ENCODE measurements at regions not wholly inside any gene's neighbourhood (a gene's known extent, or its start where the extent isn't known, plus 50 kb on each side); places are given as distances from the start of the nearest gene placed in this dataset.
"Not testable (repeated sequence)": the region's sequence is repeated elsewhere in the genome, so short reads cannot be mapped to it uniquely, and the experiment has no call there.

DNA sequence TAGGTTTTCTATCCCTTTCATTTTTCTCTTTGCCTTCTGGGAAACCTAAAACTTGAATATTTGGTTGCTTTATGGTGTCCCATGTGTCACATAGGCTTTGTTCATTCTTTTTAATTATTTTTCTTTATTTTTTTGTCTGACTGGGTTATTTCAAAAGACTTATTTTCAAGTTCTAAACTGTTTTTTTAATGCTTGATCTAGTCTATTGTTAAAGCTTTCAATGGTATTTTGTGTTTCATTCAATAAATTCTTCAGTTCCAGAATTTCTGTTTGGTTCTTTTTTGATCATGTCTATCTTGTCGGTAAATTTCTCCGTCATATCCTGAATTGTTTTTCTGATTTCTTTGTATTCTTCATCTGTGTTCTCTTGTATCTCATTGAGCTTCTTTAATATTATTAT lies 86.8 kb downstream of the NPS start:
- WGBS (ENCODE audit: insufficient coverage, low coverage, low lambda C conversion rate, missing lambda C conversion rate), result 86% methylated on average over 2 of the region's 2 CpGs
- H3K9me3 ChIP-seq, result peaks cover 0 to 8% (median 0%) of the 10 kb centered on the region in 4 donors
- intact Hi-C loops (cut with DNase I), result no loop called here
- no peak overlapping the region for H3K4me3 ChIP-seq
- H3K27ac ChIP-seq, result no peak overlapping the region
- H3K27me3 ChIP-seq, result no peaks in the 10 kb centered on the region
- no peak for ATAC-seq
- no peak for TF ChIP-seq POLR2A (IDR thresholded peaks at IDR 0.05)
- TF ChIP-seq CTCF (IDR thresholded peaks at IDR 0.05), result no peak
- no peaks in the 10 kb centered on the region for H3K4me1 ChIP-seq
- DNase-seq, result no peak
- H3K36me3 ChIP-seq, result no peaks in the 10 kb centered on the region

- Histone ChIP-seq H3K27me3 (no peaks in the 10 kb centered on the region), H3K4me1 (no peaks in the 10 kb centered on the region), H3K9me3 (no peaks in the 10 kb centered on the region), H3K27ac (no peak overlapping the region), H3K36me3 (no peaks in the 10 kb centered on the region), H3K4me3 (no peak overlapping the region)
- intact Hi-C loops (cut with DNase I), result no loop called here
- TF ChIP-seq CTCF (IDR thresholded peaks at IDR 0.05) (no peak), POLR2A (IDR thresholded peaks at IDR 0.05) (no peak)
- DNase-seq, result no peak
- no peak for ATAC-seq
- WGBS (ENCODE audit: insufficient coverage, low coverage, low lambda C conversion rate, missing lambda C conversion rate), result 25% methylated on average over 1 of the region's 3 CpGs
Measured at GRCh38 chr10:127648885-127649284, 88.1 kb upstream of the FOXI2 start.

- Histone ChIP-seq H3K9me3 (no peaks in the 10 kb centered on the region), H3K36me3 (no peaks in the 10 kb centered on the region), H3K4me3 (no peak overlapping the region), H3K4me1 (no peaks in the 10 kb centered on the region), H3K27ac (no peak overlapping the region), H3K27me3 (no peaks in the 10 kb centered on the region)
- DNase-seq (no peak), ATAC-seq (no peak)
- peak in 2 of 4 donors; percentile 7 to 18 for TF ChIP-seq CTCF (IDR thresholded peaks at IDR 0.05)
- TF ChIP-seq POLR2A (IDR thresholded peaks at IDR 0.05), result no peak
- WGBS (ENCODE audit: insufficient coverage, low coverage, low lambda C conversion rate, missing lambda C conversion rate), result 31% methylated on average over 5 of the region's 6 CpGs
- intact Hi-C loops (cut with DNase I), result no loop called here
Measured at GRCh38 chr10:127649642-127650041, 87.3 kb upstream of the FOXI2 start.

GRCh38 chr10:127657056-127657455 lies 79.9 kb upstream of the FOXI2 start:
- WGBS (ENCODE audit: insufficient coverage, low coverage, low lambda C conversion rate, missing lambda C conversion rate), result 80% methylated on average over 1 of the region's 1 CpG
- no peak for TF ChIP-seq POLR2A (IDR thresholded peaks at IDR 0.05)
- no peak for TF ChIP-seq CTCF (IDR thresholded peaks at IDR 0.05)
- intact Hi-C loops (cut with DNase I), result no loop called here
- ATAC-seq, result no peak
- H3K27ac ChIP-seq, result no peak overlapping the region
- DNase-seq, result no peak
- no peaks in the 10 kb centered on the region for H3K4me1 ChIP-seq
- H3K4me3 ChIP-seq, result no peak overlapping the region
- no peaks in the 10 kb centered on the region for H3K9me3 ChIP-seq
- no peaks in the 10 kb centered on the region for H3K27me3 ChIP-seq
- H3K36me3 ChIP-seq, result no peaks in the 10 kb centered on the region

DNA sequence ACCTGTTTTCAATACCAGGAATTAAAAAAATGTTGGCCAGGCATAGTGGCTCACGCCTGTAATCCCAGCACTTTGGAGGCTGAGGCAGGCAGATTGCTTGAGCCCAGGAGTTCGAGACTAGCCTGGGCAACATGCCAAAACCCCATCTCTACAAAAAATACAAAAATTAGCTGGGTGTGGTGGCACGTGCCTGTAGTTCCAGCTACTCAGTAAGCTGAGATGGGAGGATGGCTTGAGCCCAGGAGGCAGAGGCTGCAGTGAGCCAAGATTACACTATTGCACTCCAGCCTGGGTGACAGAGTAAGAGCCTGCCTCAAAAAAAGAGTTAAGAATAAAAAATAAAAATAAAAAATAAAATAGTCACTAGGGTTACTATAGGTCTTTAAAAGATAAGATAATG lies 60.6 kb upstream of the FOXI2 start:
- H3K36me3 ChIP-seq; H3K4me1 ChIP-seq; DNase-seq; H3K9me3 ChIP-seq; ATAC-seq; H3K4me3 ChIP-seq; H3K27me3 ChIP-seq; H3K27ac ChIP-seq; intact Hi-C loops (cut with DNase I): not testable (repeated sequence)
- 13% methylated on average over 2 of the region's 3 CpGs for WGBS (ENCODE audit: insufficient coverage, low coverage, low lambda C conversion rate, missing lambda C conversion rate)
